PC-9 (cell line): ENCODE measurements at regions not wholly inside any gene's neighbourhood (a gene's known extent, or its start where the extent isn't known, plus 50 kb on each side); places are given as distances from the start of the nearest gene placed in this dataset.

Experiments used
- BruUV-seq: library from RNA; stranded (reverse); fragments of 400-500 nt; replicated peaks from 2 replicates; lab custom pipeline; 2021; lab: Mats Ljungman, UMichigan
- CTCF ChIA-PET: fragments of 300-600 bp; sonication (Branson Sonifier 250); formaldehyde crosslinking; loops from one replicate; lab custom pipeline; 2022; ENCODE audit warnings: antibody characterized with exemption; lab: Charles Lee
- POLR2A ChIA-PET: fragments of 300-600 bp; sonication (Branson Sonifier 250); formaldehyde crosslinking; loops from one replicate; lab custom pipeline; 2022; ENCODE audit warnings: antibody characterized with exemption; ENCODE audit not compliant: unreplicated experiment; lab: Charles Lee
- DNase-seq, 2 experiments: peaks; one replicate each; pipeline versions ENCODE4 v3.0.0 to v3.0.0-alpha.2; 2015 to 2022; ENCODE audit warnings: mixed read lengths in 1 of 2
- H2AFZ ChIP-seq: fragments of 200-600 bp; sonication (generic); 2 replicates; pipeline ENCODE4 v1.8.1; 2017; ENCODE audit warnings: antibody characterized with exemption
- H3F3A ChIP-seq: fragments of 200-600 bp; sonication (generic); 2 replicates; pipeline ENCODE4 v1.8.1; 2017; ENCODE audit warnings: antibody characterized with exemption, mild to moderate bottlenecking, low read depth; ENCODE audit not compliant: insufficient read depth
- H3K27ac ChIP-seq: fragments of 200-600 bp; sonication (generic); 2 replicates; pipeline ENCODE4 v1.6.1; 2016; ENCODE audit warnings: mixed run types
- H3K27me3 ChIP-seq: fragments of 200-600 bp; sonication (generic); 2 replicates; pipeline ENCODE4 v1.6.1; 2016; ENCODE audit warnings: low read depth, mixed run types; ENCODE audit not compliant: insufficient read depth
- H3K36me3 ChIP-seq: fragments of 200-600 bp; sonication (generic); 2 replicates; pipeline ENCODE4 v1.6.1; 2016; ENCODE audit warnings: low read depth, mixed run types
- H3K4me1 ChIP-seq: fragments of 200-600 bp; sonication (generic); replicated peaks from 2 replicates; pipeline ENCODE4 v1.6.1; 2016; ENCODE audit warnings: mixed run types; ENCODE audit not compliant: insufficient read depth
- H3K4me2 ChIP-seq: fragments of 200-600 bp; sonication (generic); 2 replicates; pipeline ENCODE4 v1.6.1; 2017; ENCODE audit warnings: mixed run types
- H3K4me3 ChIP-seq: fragments of 200-600 bp; sonication (generic); 2 replicates; pipeline ENCODE4 v1.6.1; 2016; ENCODE audit warnings: mixed run types
- H3K79me2 ChIP-seq: fragments of 200-600 bp; sonication (generic); 2 replicates; pipeline ENCODE4 v1.6.1; 2017; ENCODE audit warnings: low read depth, mixed run types
- H3K9me2 ChIP-seq: fragments of 200-600 bp; sonication (generic); 2 replicates; pipeline ENCODE4 v1.8.1; 2017; ENCODE audit warnings: mild to moderate bottlenecking; ENCODE audit not compliant: insufficient read depth
- H3K9me3 ChIP-seq: fragments of 200-600 bp; sonication (generic); 2 replicates; pipeline ENCODE4 v1.8.1; 2016; ENCODE audit warnings: low read depth; ENCODE audit not compliant: insufficient read depth
- H4K20me1 ChIP-seq: fragments of 200-600 bp; sonication (generic); 2 replicates; pipeline ENCODE4 v1.8.1; 2017; ENCODE audit not compliant: insufficient read depth
- EZH2 ChIP-seq: fragments of 200-600 bp; sonication (generic); IDR thresholded peaks from 2 replicates; pipeline ENCODE4 v1.8.0; 2017; ENCODE audit warnings: antibody characterized with exemption, low read depth
- intact Hi-C: fragments of 100-400 bp; cut with micrococcal nuclease; formaldehyde crosslinking; loops from one replicate; pipeline ENCODE4 v1.10.0; 2022; ENCODE audit not compliant: unreplicated experiment
- TF ChIP-seq, protein P1 (sequence below): fragments of 200-600 bp; sonication (generic); conservative IDR thresholded peaks from 2 replicates; pipeline ENCODE4 v1.6.1; 2017; ENCODE audit warnings: mixed run types, antibody characterized with exemption, mild to moderate bottlenecking, moderate library complexity

DNA sequence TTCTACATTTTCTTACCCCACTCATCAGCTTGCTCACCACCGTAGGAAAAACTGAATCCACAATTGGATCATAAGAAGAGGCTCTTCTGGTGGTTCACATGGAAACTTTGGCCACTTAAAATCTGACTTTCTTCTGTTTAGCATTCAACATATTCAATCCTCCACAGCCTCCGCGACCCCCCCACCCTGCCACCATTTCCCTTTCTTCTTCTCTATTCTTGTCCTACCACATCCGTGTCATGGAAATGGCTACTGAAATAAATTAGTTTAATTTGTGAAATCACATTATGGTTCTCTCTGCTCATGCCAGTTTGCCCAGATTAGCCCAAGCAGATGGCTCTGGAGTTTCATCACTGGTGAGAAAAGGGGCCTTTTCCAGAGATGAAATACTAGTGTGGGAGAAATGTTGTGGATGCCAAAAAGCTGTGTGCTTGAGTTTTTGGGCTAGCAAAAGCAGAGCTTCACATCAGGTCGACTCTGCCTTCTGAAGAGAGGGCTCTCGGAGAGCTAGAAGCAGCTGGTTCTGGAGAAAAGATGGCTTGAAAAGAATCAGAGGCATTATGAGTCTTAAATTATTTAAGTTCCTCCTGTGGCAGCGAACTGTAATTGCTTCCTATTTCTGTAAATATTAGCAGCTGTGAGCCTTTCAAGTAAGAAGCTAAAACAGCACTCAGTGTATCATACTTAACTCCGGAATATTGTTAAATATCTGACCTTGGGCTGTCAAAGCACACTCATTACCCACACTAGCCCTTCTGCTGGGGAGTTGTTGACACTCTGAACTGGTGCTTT lies 107.1 kb downstream of the MAT2B start:
- intact Hi-C loops: no loop called here
- H2AFZ ChIP-seq: no peak overlapping the region
- no peaks in the 10 kb centered on the region for H3F3A ChIP-seq
- TF ChIP-seq, protein P1, sequence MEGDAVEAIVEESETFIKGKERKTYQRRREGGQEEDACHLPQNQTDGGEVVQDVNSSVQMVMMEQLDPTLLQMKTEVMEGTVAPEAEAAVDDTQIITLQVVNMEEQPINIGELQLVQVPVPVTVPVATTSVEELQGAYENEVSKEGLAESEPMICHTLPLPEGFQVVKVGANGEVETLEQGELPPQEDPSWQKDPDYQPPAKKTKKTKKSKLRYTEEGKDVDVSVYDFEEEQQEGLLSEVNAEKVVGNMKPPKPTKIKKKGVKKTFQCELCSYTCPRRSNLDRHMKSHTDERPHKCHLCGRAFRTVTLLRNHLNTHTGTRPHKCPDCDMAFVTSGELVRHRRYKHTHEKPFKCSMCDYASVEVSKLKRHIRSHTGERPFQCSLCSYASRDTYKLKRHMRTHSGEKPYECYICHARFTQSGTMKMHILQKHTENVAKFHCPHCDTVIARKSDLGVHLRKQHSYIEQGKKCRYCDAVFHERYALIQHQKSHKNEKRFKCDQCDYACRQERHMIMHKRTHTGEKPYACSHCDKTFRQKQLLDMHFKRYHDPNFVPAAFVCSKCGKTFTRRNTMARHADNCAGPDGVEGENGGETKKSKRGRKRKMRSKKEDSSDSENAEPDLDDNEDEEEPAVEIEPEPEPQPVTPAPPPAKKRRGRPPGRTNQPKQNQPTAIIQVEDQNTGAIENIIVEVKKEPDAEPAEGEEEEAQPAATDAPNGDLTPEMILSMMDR: no peak
- no peak for TF ChIP-seq EZH2
- no peaks in the 10 kb centered on the region for H3K4me1 ChIP-seq
- ChIA-PET POLR2A (no interaction called here), CTCF (no interaction called here)
- no peaks in the 10 kb centered on the region for H4K20me1 ChIP-seq
- H3K9me3 ChIP-seq: no peaks in the 10 kb centered on the region
- peaks cover 23% of the 10 kb centered on the region for H3K27me3 ChIP-seq
- no peak overlapping the region for H3K27ac ChIP-seq
- BruUV-seq: no TSS peak
- no peak overlapping the region for H3K4me3 ChIP-seq
- no peaks in the 10 kb centered on the region for H3K79me2 ChIP-seq
- no peak for DNase-seq
- H3K36me3 ChIP-seq: no peaks in the 10 kb centered on the region
- H3K9me2 ChIP-seq: no peaks in the 10 kb centered on the region
- no peak overlapping the region for H3K4me2 ChIP-seq

DNA sequence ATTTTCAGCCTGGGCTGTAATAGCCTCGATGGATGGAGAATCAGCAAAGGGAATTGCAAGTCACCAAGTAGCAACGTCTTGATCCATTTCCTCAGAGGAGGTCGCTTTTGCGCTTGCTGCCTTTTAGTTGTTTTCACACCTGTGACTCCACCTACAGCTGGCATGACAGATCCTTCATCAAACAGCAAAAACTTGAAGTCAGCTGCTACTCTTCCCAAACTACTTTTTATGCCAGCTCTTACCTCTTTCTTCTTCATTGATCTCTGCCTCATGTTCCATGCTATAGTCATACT lies 107.7 kb downstream of the MAT2B start:
- POLR2A ChIA-PET: no interaction called here
- BruUV-seq: no TSS peak

DNA sequence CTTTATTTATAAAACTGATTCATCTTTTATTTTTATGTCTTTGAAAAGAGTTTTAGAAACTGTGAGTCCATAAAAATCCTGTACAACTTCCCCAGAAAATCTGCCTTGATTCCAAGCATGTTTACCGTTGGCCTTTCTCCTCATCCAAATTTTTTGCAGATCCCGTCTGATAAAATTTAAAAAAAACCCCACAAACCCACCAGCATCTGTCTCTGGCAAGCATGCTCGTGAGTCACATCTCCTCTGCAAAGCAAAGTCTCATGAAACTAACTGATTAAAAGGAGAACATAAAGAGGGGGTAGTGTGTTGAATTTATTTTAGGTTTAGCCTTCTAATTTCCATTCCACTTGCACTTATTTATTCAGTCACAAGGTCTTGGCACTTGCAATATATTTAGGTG lies 109.4 kb downstream of the MAT2B start:
- Histone ChIP-seq H3K9me3 (no peaks in the 10 kb centered on the region), H3K27me3 (peaks cover 25% of the 10 kb centered on the region), H3K9me2 (no peaks in the 10 kb centered on the region), H3K4me2 (no peak overlapping the region), H3K4me1 (no peaks in the 10 kb centered on the region), H3F3A (no peaks in the 10 kb centered on the region), H2AFZ (no peak overlapping the region), H3K27ac (no peak overlapping the region), H3K79me2 (no peaks in the 10 kb centered on the region), H4K20me1 (no peaks in the 10 kb centered on the region), H3K36me3 (no peaks in the 10 kb centered on the region), H3K4me3 (no peak overlapping the region)
- CTCF ChIA-PET: no interaction called here
- POLR2A ChIA-PET: no interaction called here
- TF ChIP-seq, protein P1: no peak
- TF ChIP-seq EZH2: no peak
- DNase-seq: no peak
- intact Hi-C loops: no loop called here
- no TSS peak for BruUV-seq

More for the DNA sequence above, 107.7 kb downstream of the MAT2B start:
- no peaks in the 10 kb centered on the region for H3K9me3 ChIP-seq
- H4K20me1 ChIP-seq: no peaks in the 10 kb centered on the region
- intact Hi-C loops: no loop called here
- TF ChIP-seq, protein P1: no peak
- TF ChIP-seq EZH2: no peak
- H3K27ac ChIP-seq: no peak overlapping the region
- H3K36me3 ChIP-seq: no peaks in the 10 kb centered on the region
- H3K4me2 ChIP-seq: no peak overlapping the region
- no peaks in the 10 kb centered on the region for H3K4me1 ChIP-seq
- H3F3A ChIP-seq: no peaks in the 10 kb centered on the region
- H3K27me3 ChIP-seq: peaks cover 22% of the 10 kb centered on the region
- H3K9me2 ChIP-seq: no peaks in the 10 kb centered on the region
- DNase-seq: no peak
- CTCF ChIA-PET: no interaction called here
- H3K79me2 ChIP-seq: no peaks in the 10 kb centered on the region
- no peak overlapping the region for H2AFZ ChIP-seq
- H3K4me3 ChIP-seq: no peak overlapping the region
